ENCODE measurements at regions not wholly inside any gene's neighbourhood (a gene's known extent, or its start where the extent isn't known, plus 50 kb on each side); places are given as distances from the start of the nearest gene placed in this dataset.

DNA sequence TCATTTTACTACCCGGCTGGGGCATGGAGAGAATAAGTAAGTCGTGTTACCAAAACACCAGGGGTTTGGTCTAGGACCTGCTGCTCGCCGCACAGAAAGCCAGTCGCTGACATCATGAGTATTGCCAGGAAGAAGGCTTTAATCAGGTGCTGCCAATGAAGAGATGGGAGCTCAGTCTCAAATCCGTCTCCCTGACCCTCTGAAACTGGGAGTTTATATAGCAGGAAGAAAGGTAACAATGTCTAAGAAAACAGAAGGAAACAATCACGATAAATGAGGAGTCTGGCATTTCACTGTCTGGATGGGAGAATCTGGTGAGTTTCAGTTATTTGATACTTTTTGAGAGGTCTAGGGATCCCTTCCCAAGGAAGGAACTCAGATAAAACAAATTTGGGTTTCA, 437.9 kb upstream of the JARID2 start:
- Histone ChIP-seq H3K4me3 (no peak overlapping the region), H3K9me3 (no peaks in the 10 kb centered on the region), H3K27ac (no peak overlapping the region), H3K36me3 (no peaks in the 10 kb centered on the region), H3K27me3 (no peaks in the 10 kb centered on the region), H3K4me1 (peaks cover 0 to 8% of the 10 kb centered on the region in 2 donors)
- intact Hi-C loops (cut with DNase I; ENCODE audit: low total_unique reads): loop anchor here (10.0 kb wide), 1 partner anchor 593 kb away; no protein-coding TSS in a partner anchor
- DNase-seq (no peak), ATAC-seq (no peak)
- TF ChIP-seq, protein P1, sequence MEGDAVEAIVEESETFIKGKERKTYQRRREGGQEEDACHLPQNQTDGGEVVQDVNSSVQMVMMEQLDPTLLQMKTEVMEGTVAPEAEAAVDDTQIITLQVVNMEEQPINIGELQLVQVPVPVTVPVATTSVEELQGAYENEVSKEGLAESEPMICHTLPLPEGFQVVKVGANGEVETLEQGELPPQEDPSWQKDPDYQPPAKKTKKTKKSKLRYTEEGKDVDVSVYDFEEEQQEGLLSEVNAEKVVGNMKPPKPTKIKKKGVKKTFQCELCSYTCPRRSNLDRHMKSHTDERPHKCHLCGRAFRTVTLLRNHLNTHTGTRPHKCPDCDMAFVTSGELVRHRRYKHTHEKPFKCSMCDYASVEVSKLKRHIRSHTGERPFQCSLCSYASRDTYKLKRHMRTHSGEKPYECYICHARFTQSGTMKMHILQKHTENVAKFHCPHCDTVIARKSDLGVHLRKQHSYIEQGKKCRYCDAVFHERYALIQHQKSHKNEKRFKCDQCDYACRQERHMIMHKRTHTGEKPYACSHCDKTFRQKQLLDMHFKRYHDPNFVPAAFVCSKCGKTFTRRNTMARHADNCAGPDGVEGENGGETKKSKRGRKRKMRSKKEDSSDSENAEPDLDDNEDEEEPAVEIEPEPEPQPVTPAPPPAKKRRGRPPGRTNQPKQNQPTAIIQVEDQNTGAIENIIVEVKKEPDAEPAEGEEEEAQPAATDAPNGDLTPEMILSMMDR (IDR thresholded peaks at IDR 0.05 in 4 of 5, conservative IDR thresholded peaks at IDR 0.05 in 1 of 5): no peak
- no peak for TF ChIP-seq POLR2A (IDR thresholded peaks at IDR 0.05)
- in situ Hi-C loops (cut with MboI; ENCODE audit: low sequenced_read_pairs in 4 of 4): no loop called here

DNA sequence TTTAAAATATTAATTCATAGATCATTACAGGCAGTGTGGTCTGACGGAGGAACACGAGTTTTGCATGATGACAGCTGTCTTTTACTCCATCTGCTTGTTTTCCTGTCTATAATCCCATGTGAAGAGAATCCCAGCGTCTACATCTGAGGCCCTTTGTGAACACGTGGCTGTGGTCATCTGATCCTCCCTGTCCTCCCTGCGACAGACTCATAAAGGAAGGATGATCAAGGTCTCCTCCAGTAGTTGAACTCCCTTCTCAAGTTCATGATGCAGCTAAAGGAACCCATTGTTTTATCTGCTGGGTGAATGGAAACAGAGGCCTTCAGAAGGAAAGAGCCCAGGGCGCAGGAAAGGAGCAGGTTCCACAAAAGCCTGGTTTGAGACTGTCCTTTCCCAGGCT, 435.8 kb upstream of the JARID2 start:
- Histone ChIP-seq H3K4me1 (peaks cover 0 to 2% of the 10 kb centered on the region in 2 donors), H3K36me3 (no peaks in the 10 kb centered on the region), H3K4me3 (no peak overlapping the region), H3K27me3 (no peaks in the 10 kb centered on the region), H3K27ac (no peak overlapping the region), H3K9me3 (no peaks in the 10 kb centered on the region)
- intact Hi-C loops (cut with DNase I; ENCODE audit: low total_unique reads) (no loop called here), in situ Hi-C loops (cut with MboI; ENCODE audit: low sequenced_read_pairs in 4 of 4) (no loop called here)
- ATAC-seq (no peak), DNase-seq (no peak)
- TF ChIP-seq, protein P1 (IDR thresholded peaks at IDR 0.05 in 4 of 5, conservative IDR thresholded peaks at IDR 0.05 in 1 of 5): no peak

DNA sequence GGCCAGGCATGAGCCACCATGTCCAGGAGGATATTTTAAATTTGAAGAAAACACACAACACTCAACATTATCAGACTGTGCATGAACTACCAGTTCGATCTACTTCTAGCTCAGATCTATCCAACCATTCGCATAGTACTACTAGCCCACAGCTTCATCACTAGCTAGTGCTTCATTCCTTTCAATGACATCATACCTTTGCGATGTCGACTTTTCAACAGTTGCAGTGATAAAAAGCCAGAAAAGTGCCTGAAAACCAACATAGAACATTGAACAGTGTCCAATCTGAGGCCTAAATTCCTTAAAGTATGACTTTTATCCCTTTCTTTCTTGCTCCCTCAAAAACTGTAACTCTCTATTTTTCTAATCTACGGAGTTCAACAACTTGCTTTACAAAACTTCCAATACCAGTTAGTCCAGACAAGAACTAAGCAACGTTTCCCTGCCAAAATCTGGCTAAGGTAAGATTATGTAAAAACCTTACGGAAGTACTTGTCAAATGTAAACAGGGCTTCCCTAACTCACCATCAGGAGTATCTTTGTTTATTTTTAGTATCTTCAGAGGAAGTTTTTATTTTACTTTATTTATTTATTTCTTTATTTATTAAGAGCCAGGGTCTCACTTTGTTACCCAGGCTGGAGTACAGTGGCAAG, 434.0 kb upstream of the JARID2 start:
- TF ChIP-seq, protein P1 (IDR thresholded peaks at IDR 0.05 in 4 of 5, conservative IDR thresholded peaks at IDR 0.05 in 1 of 5): no peak
- no peak for TF ChIP-seq POLR2A (IDR thresholded peaks at IDR 0.05)
- intact Hi-C loops (cut with DNase I; ENCODE audit: low total_unique reads): no loop called here
- Histone ChIP-seq H3K27me3 (no peaks in the 10 kb centered on the region), H3K27ac (no peak overlapping the region), H3K9me3 (no peaks in the 10 kb centered on the region), H3K4me1 (no peaks in the 10 kb centered on the region), H3K36me3 (no peaks in the 10 kb centered on the region), H3K4me3 (no peak overlapping the region)
- ATAC-seq (no peak), DNase-seq (no peak)
- in situ Hi-C loops (cut with MboI; ENCODE audit: low sequenced_read_pairs in 4 of 4): no loop called here

DNA sequence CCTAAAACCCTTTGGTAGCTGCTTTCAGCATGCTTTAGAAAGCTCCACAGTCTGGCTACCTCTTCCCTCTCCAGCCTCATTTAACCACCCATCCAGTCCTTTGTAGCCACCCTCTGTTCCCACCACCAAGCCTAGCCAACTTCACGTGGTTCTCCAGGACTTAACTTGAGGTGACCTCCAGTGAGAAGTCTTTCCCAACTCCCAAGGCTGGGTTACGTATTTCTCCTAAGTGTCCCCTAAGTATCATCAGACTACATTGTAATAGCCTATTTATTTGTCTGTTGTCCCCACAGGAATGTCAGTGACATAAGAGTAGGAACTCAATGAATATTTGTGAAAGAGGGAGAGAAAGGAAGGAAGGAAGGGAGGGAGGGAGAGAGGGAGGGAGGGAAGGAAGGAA, 431.9 kb upstream of the JARID2 start:
- Histone ChIP-seq H3K4me1 (no peaks in the 10 kb centered on the region), H3K9me3 (no peaks in the 10 kb centered on the region), H3K4me3 (no peak overlapping the region), H3K27ac (no peak overlapping the region), H3K27me3 (no peaks in the 10 kb centered on the region), H3K36me3 (no peaks in the 10 kb centered on the region)
- intact Hi-C loops (cut with DNase I; ENCODE audit: low total_unique reads): no loop called here
- DNase-seq: no peak
- no peak for ATAC-seq
- in situ Hi-C loops (cut with MboI; ENCODE audit: low sequenced_read_pairs in 4 of 4): no loop called here
- TF ChIP-seq, protein P1 (IDR thresholded peaks at IDR 0.05 in 4 of 5, conservative IDR thresholded peaks at IDR 0.05 in 1 of 5): no peak
- TF ChIP-seq POLR2A (IDR thresholded peaks at IDR 0.05): no peak
